Heart left ventricle (tissue), 16 donors: ENCODE measurements at regions not wholly inside any gene's neighbourhood (a gene's known extent, or its start where the extent isn't known, plus 50 kb on each side); places are given as distances from the start of the nearest gene placed in this dataset.

Experiments used
- ATAC-seq, 4 donors: fragments of 200-7000 bp; cut with Tn5 transposase; one replicate each; pipeline ENCODE4 v1.9.1; 2020 to 2022; ENCODE audit warnings: moderate library complexity in 4 of 4, mild to moderate bottlenecking in 3 of 4, moderate number of reproducible peaks in 1 of 4
- DNase-seq, 5 donors: peaks; one replicate each; pipeline ENCODE4 v3.0.0-alpha.2; 2020
- H3K27ac ChIP-seq, 12 donors: fragments of 200-600 bp; sonication (generic) in 4 of 12; one replicate each; pipeline versions ENCODE4 v1.5.0 to v1.8.0; 2016 to 2022; ENCODE audit warnings: mild to moderate bottlenecking in 2 of 12
- H3K27me3 ChIP-seq, 9 donors: fragments of 200-600 bp; sonication (generic) in 2 of 9; one replicate each; pipeline versions ENCODE4 v1.5.1 to v1.8.0; 2016 to 2022; ENCODE audit warnings: mild to moderate bottlenecking in 3 of 9
- H3K36me3 ChIP-seq, 9 donors: fragments of 200-600 bp; sonication (generic) in 2 of 9; one replicate each; pipeline versions ENCODE4 v1.5.0 to v1.8.0; 2018 to 2022; ENCODE audit warnings: mild to moderate bottlenecking in 2 of 9
- H3K4me1 ChIP-seq, 12 donors: fragments of 200-600 bp; sonication (generic) in 4 of 12; one replicate each; pipeline versions ENCODE4 v1.5.0 to v1.8.0; 2016 to 2022; ENCODE audit warnings: mild to moderate bottlenecking in 3 of 12
- H3K4me3 ChIP-seq, 12 donors: fragments of 200-600 bp; sonication (generic) in 4 of 12; one replicate each; pipeline versions ENCODE4 v1.5.0 to v1.8.0; 2017 to 2022; ENCODE audit warnings: mild to moderate bottlenecking in 9 of 12, moderate library complexity in 4 of 12
- H3K9me3 ChIP-seq, 12 donors: fragments of 200-600 bp; sonication (generic) in 4 of 12; one replicate each; pipeline versions ENCODE4 v1.5.0 to v1.8.0; 2016 to 2022; ENCODE audit warnings: mild to moderate bottlenecking in 1 of 12
- CTCF ChIP-seq, 12 donors: fragments of 200-600 bp; sonication (generic) in 4 of 12; IDR thresholded peaks; one replicate each; pipeline versions ENCODE4 v1.5.0 to v1.8.0; 2018 to 2022; ENCODE audit warnings: antibody characterized with exemption in 12 of 12, mild to moderate bottlenecking in 5 of 12
- POLR2A ChIP-seq, 2 donors: fragments of 450-650 bp; IDR thresholded peaks; one replicate each; pipeline ENCODE4 v1.6.1; 2017; ENCODE audit warnings: antibody characterized with exemption in 2 of 2, mild to moderate bottlenecking in 2 of 2, moderate library complexity in 2 of 2
- WGBS, 4 donors: extraction: QIAGEN DNeasy Blood & Tissue Kit in 2 of 4; methylation state at CpG; one replicate each; pipeline versions ENCODE4 v1.1.5 to v1.1.7; 2013 to 2018; 5-methylcytosine and 5-hydroxymethylcytosine counted together
- intact Hi-C, 10 donors: fragments of 100-400 bp; cut with DNase I; formaldehyde crosslinking; loops; one replicate each; pipeline versions ENCODE4 v1.11.1 to v1.14.2; 2022
- donor health status: ischemic (EF 13 %, LVEDD 7.1; RV severe dilation, severe dysfunction).
- donor health status: healthy with polysubstance abuse.
- donor health status: DM: no; HTN: yes; CAD: no.
- donor health status: DM: no; HTN: no; CAD: no.
- donor health status: ischemic (EF 25% LVEDD 6.9; RV normal size, moderate dysfunction).
- donor health status: ischemic (EF 25% LVEDD 5.7; RV mildly dilated, moderate dysfunction).
- donor health status: healthy.
- donor health status: DM: yes; HTN: yes; CAD: no.
- donor health status: ischemic (EF 35%, LVEDD 5.7; RV mildly dilated, moderate dysfunction).
- donor health status: nonischemic (EF 11% LVEDD 7.7; RV severe dilation, severe dysfunction).
- donor health status: DM: yes; HTN: yes; CAD: no.
- donor health status: PGD.
- donor health status: ischemic (EF 29% LVEDD 5.4; RV normal size, mild dysfunction).
- donor health status: nonischemic (EF 23%, LVEDD 6.1; RV moderate dilation, normal function).

- H3K27me3 ChIP-seq: no peaks in the 10 kb centered on the region
- intact Hi-C loops: no loop called here
- 85 to 93% (median 89%) methylated on average over 2 of the region's 2 CpGs for WGBS, 4 donors
- no peaks in the 10 kb centered on the region for H3K36me3 ChIP-seq
- H3K9me3 ChIP-seq: peaks cover 0 to 7% (median 0%) of the 10 kb centered on the region in 12 donors
- TF ChIP-seq CTCF (IDR thresholded peaks at IDR 0.05) (no peak), POLR2A (IDR thresholded peaks at IDR 0.05) (no peak)
- no peak overlapping the region for H3K27ac ChIP-seq
- no peak overlapping the region for H3K4me3 ChIP-seq
- H3K4me1 ChIP-seq: no peaks in the 10 kb centered on the region
- ATAC-seq (no peak), DNase-seq (no peak)
These were observed 499.3 kb downstream of the NXPH1 start for GRCh38 chr7:8932751-8933150.

GRCh38 chr7:8937204-8937603 is 503.8 kb downstream of the NXPH1 start:
- H3K36me3 ChIP-seq: no peaks in the 10 kb centered on the region
- no peaks in the 10 kb centered on the region for H3K4me1 ChIP-seq
- H3K9me3 ChIP-seq: peaks cover 0 to 17% (median 0%) of the 10 kb centered on the region in 12 donors
- H3K27me3 ChIP-seq: no peaks in the 10 kb centered on the region
- no peak for TF ChIP-seq CTCF (IDR thresholded peaks at IDR 0.05)
- TF ChIP-seq POLR2A (IDR thresholded peaks at IDR 0.05): no peak
- H3K4me3 ChIP-seq: no peak overlapping the region
- H3K27ac ChIP-seq: no peak overlapping the region
- DNase-seq: no peak
- 55 to 85% (median 77%) methylated on average over 2 of the region's 2 CpGs for WGBS, 4 donors
- intact Hi-C loops: no loop called here
- ATAC-seq: no peak

- Histone ChIP-seq H3K27me3 (no peaks in the 10 kb centered on the region), H3K27ac (no peak overlapping the region), H3K4me1 (no peaks in the 10 kb centered on the region), H3K9me3 (peaks cover 0 to 17% (median 0%) of the 10 kb centered on the region in 12 donors), H3K36me3 (no peaks in the 10 kb centered on the region), H3K4me3 (no peak overlapping the region)
- 45 to 55% (median 52%) methylated on average over 9 of the region's 9 CpGs for WGBS, 4 donors
- ATAC-seq (no peak), DNase-seq (no peak)
- no peak for TF ChIP-seq CTCF (IDR thresholded peaks at IDR 0.05)
- no peak for TF ChIP-seq POLR2A (IDR thresholded peaks at IDR 0.05)
- intact Hi-C loops: no loop called here
These were observed 504.8 kb downstream of the NXPH1 start for GRCh38 chr7:8938044-8938805.

GRCh38 chr7:8939446-8939845 is 506.0 kb downstream of the NXPH1 start:
- ATAC-seq: no peak
- 57 to 62% (median 60%) methylated on average over 1 of the region's 1 CpG for WGBS, 4 donors
- intact Hi-C loops: no loop called here

More at GRCh38 chr7:8939446-8939845, 506.0 kb downstream of the NXPH1 start:
- H3K4me3 ChIP-seq: no peak overlapping the region
- no peak for DNase-seq
- H3K27ac ChIP-seq: no peak overlapping the region
- no peak for TF ChIP-seq POLR2A (IDR thresholded peaks at IDR 0.05)
- TF ChIP-seq CTCF (IDR thresholded peaks at IDR 0.05): no peak
- H3K27me3 ChIP-seq: no peaks in the 10 kb centered on the region
- H3K36me3 ChIP-seq: no peaks in the 10 kb centered on the region
- H3K9me3 ChIP-seq: peaks cover 0 to 10% (median 0%) of the 10 kb centered on the region in 12 donors
- no peaks in the 10 kb centered on the region for H3K4me1 ChIP-seq
